Omental fat pad (tissue), 3 donors: ENCODE measurements at regions not wholly inside any gene's neighbourhood (a gene's known extent, or its start where the extent isn't known, plus 50 kb on each side); places are given as distances from the start of the nearest gene placed in this dataset.

Experiments used
- ATAC-seq: fragments of 150-250 bp; one replicate; pipeline ENCODE4 v1.9.1; 2016; ENCODE audit warnings: mild to moderate bottlenecking, moderate library complexity; ENCODE audit not compliant: low FRiP score
- DNase-seq: peaks from one replicate; pipeline ENCODE4 v3.0.0-alpha.2; 2019; ENCODE audit warnings: low spot score
- CTCF ChIP-seq, 3 donors: fragments of 450-650 bp; IDR thresholded peaks; one replicate each; pipeline ENCODE4 v1.5.1; 2016 to 2017; ENCODE audit warnings: antibody characterized with exemption in 3 of 3, mild to moderate bottlenecking in 3 of 3, moderate library complexity in 2 of 3

- DNase-seq (no peak), ATAC-seq (no peak)
Measured at GRCh38 chr15:47355759-47356158, 361.5 kb upstream of the SEMA6D start.

GRCh38 chr15:47356297-47356696, 361.0 kb upstream of the SEMA6D start:
- ATAC-seq (no peak), DNase-seq (no peak)
- TF ChIP-seq CTCF (IDR thresholded peaks at IDR 0.05), result no peak

More at GRCh38 chr15:47355759-47356158, 361.5 kb upstream of the SEMA6D start:
- TF ChIP-seq CTCF (IDR thresholded peaks at IDR 0.05), result no peak

- DNase-seq, result no peak
- no peak for ATAC-seq
- TF ChIP-seq CTCF (IDR thresholded peaks at IDR 0.05), result no peak
Measured at GRCh38 chr15:47358876-47359275, 358.4 kb upstream of the SEMA6D start.

GRCh38 chr15:47360305-47360704, 357.0 kb upstream of the SEMA6D start:
- DNase-seq (no peak), ATAC-seq (no peak)
- TF ChIP-seq CTCF (IDR thresholded peaks at IDR 0.05), result no peak

GRCh38 chr15:47362118-47362905, 355.0 kb upstream of the SEMA6D start:
- ATAC-seq, result no peak
- no peak for TF ChIP-seq CTCF (IDR thresholded peaks at IDR 0.05)

GRCh38 chr15:47363653-47364052, 353.7 kb upstream of the SEMA6D start:
- DNase-seq (no peak), ATAC-seq (no peak)
- no peak for TF ChIP-seq CTCF (IDR thresholded peaks at IDR 0.05)

More at GRCh38 chr15:47362118-47362905, 355.0 kb upstream of the SEMA6D start:
- no peak for DNase-seq
